ENCODE measurements at regions not wholly inside any gene's neighbourhood (a gene's known extent, or its start where the extent isn't known, plus 50 kb on each side); places are given as distances from the start of the nearest gene placed in this dataset.
"Not testable (repeated sequence)": the region's sequence is repeated elsewhere in the genome, so short reads cannot be mapped to it uniquely, and the experiment has no call there.

GRCh38 chr3:109995377-109995776, 658.0 kb upstream of the DPPA4 start:
- Mint-ChIP-seq H3K36me3 (no peaks in the 10 kb centered on the region), H3K27ac (no peak overlapping the region), H3K4me3 (no peak overlapping the region), H3K27me3 (no peaks in the 10 kb centered on the region), H3K4me1 (peaks cover 0 to 6% (median under 1%) of the 10 kb centered on the region in 4 donors), H3K9me3 (peaks cover 0 to 8% (median 0%) of the 10 kb centered on the region in 9 donors)
- ATAC-seq, result no peak
- POLR2A ChIA-PET, result no interaction called here
- no peak for DNase-seq

- POLR2A ChIA-PET, ATAC-seq, DNase-seq, H3K27me3 Mint-ChIP-seq, H3K27ac Mint-ChIP-seq, H3K36me3 Mint-ChIP-seq, H3K4me3 Mint-ChIP-seq, H3K9me3 Mint-ChIP-seq, H3K4me1 Mint-ChIP-seq: not testable (repeated sequence)
Observed at GRCh38 chr3:110001905-110002304, 664.6 kb upstream of the DPPA4 start.

GRCh38 chr3:110006913-110007312, 669.6 kb upstream of the DPPA4 start:
- ATAC-seq (no peak), DNase-seq (no peak)
- Mint-ChIP-seq H3K4me1 (peaks cover 0 to 1% (median 0%) of the 10 kb centered on the region in 4 donors), H3K4me3 (no peak overlapping the region), H3K27me3 (peaks cover 0 to 6% (median 0%) of the 10 kb centered on the region in 5 donors), H3K36me3 (peaks cover 0 to 2% (median 0%) of the 10 kb centered on the region in 3 donors), H3K27ac (no peak overlapping the region), H3K9me3 (peaks cover 0 to 10% (median 0%) of the 10 kb centered on the region in 9 donors)
- POLR2A ChIA-PET, result no interaction called here

GRCh38 chr3:110015231-110015963, 678.1 kb upstream of the DPPA4 start:
- H3K27me3 Mint-ChIP-seq, result peaks cover 0 to 2% (median 0%) of the 10 kb centered on the region in 5 donors
- H3K9me3 Mint-ChIP-seq, result peaks cover 0 to 13% (median 3%) of the 10 kb centered on the region in 9 donors
- no peak for DNase-seq
- H3K4me3 Mint-ChIP-seq, result no peak overlapping the region
- peak overlapping the region in 1 of 10 donors; percentile 14 for H3K27ac Mint-ChIP-seq
- H3K36me3 Mint-ChIP-seq, result no peaks in the 10 kb centered on the region
- peaks cover 2 to 10% (median 6%) of the 10 kb centered on the region in 4 donors for H3K4me1 Mint-ChIP-seq
- no peak for ATAC-seq
- POLR2A ChIA-PET, result no interaction called here

- H3K36me3 Mint-ChIP-seq, result no peaks in the 10 kb centered on the region
- peak overlapping the region in 1 of 10 donors; percentile 54 for H3K27ac Mint-ChIP-seq
- DNase-seq, result no peak
- H3K4me1 Mint-ChIP-seq, result peaks cover 2 to 10% (median 6%) of the 10 kb centered on the region in 4 donors
- H3K4me3 Mint-ChIP-seq, result peak overlapping the region in 7 of 10 donors; percentile 1 to 59 (median 30)
- POLR2A ChIA-PET, result no interaction called here
- ATAC-seq, result no peak
- H3K27me3 Mint-ChIP-seq, result peaks cover 0 to 3% (median 0%) of the 10 kb centered on the region in 5 donors
- peaks cover 0 to 11% (median 0%) of the 10 kb centered on the region in 9 donors for H3K9me3 Mint-ChIP-seq
Observed at GRCh38 chr3:110016235-110016815, 679.0 kb upstream of the DPPA4 start.

GRCh38 chr3:110017304-110017703, 680.0 kb upstream of the DPPA4 start:
- Mint-ChIP-seq H3K27ac (no peak overlapping the region), H3K36me3 (no peaks in the 10 kb centered on the region), H3K27me3 (peaks cover 0 to 3% (median 0%) of the 10 kb centered on the region in 5 donors), H3K9me3 (peaks cover 0 to 7% (median 0%) of the 10 kb centered on the region in 9 donors), H3K4me3 (no peak overlapping the region), H3K4me1 (peaks cover 2 to 10% (median 6%) of the 10 kb centered on the region in 4 donors)
- POLR2A ChIA-PET, result no interaction called here
- ATAC-seq, result no peak
- no peak for DNase-seq

- H3K9me3 Mint-ChIP-seq, result peaks cover 0 to 16% (median 2%) of the 10 kb centered on the region in 9 donors
Observed at GRCh38 chr3:110021659-110022058, 684.3 kb upstream of the DPPA4 start.

GRCh38 chr3:110023022-110023421, 685.7 kb upstream of the DPPA4 start:
- peaks cover 0 to 16% (median 2%) of the 10 kb centered on the region in 9 donors for H3K9me3 Mint-ChIP-seq
- H3K4me3 Mint-ChIP-seq, DNase-seq, H3K27ac Mint-ChIP-seq, POLR2A ChIA-PET, H3K4me1 Mint-ChIP-seq, ATAC-seq, H3K36me3 Mint-ChIP-seq, H3K27me3 Mint-ChIP-seq: not testable (repeated sequence)

More at GRCh38 chr3:110021659-110022058, 684.3 kb upstream of the DPPA4 start:
- ATAC-seq, result no peak
- Mint-ChIP-seq H3K36me3 (peaks cover 0 to 4% (median 0%) of the 10 kb centered on the region in 3 donors), H3K4me3 (no peak overlapping the region), H3K4me1 (peaks cover 0 to 1% (median 0%) of the 10 kb centered on the region in 4 donors), H3K27me3 (peaks cover 0 to 3% (median 0%) of the 10 kb centered on the region in 5 donors), H3K27ac (no peak overlapping the region)
- no peak for DNase-seq
- POLR2A ChIA-PET, result no interaction called here

GRCh38 chr3:110026421-110026820, 689.1 kb upstream of the DPPA4 start:
- no peak for ATAC-seq
- Mint-ChIP-seq H3K27ac (peak overlapping the region in 1 of 10 donors; percentile 0), H3K27me3 (no peaks in the 10 kb centered on the region), H3K4me1 (peaks cover 0 to 1% (median 0%) of the 10 kb centered on the region in 4 donors), H3K9me3 (peaks cover 0 to 13% (median 2%) of the 10 kb centered on the region in 9 donors), H3K4me3 (no peak overlapping the region), H3K36me3 (peaks cover 0 to 4% (median 0%) of the 10 kb centered on the region in 3 donors)
- POLR2A ChIA-PET, result no interaction called here
- no peak for DNase-seq

GRCh38 chr3:110027446-110028080, 690.2 kb upstream of the DPPA4 start:
- DNase-seq, result no peak
- H3K4me3 Mint-ChIP-seq, result no peak overlapping the region
- no peaks in the 10 kb centered on the region for H3K27me3 Mint-ChIP-seq
- H3K4me1 Mint-ChIP-seq, result peaks cover 0 to 1% (median 0%) of the 10 kb centered on the region in 4 donors
- H3K27ac Mint-ChIP-seq, result no peak overlapping the region
- ATAC-seq, result no peak
- peaks cover 0 to 13% (median 0%) of the 10 kb centered on the region in 9 donors for H3K9me3 Mint-ChIP-seq
- POLR2A ChIA-PET, result interaction anchor here (0.8 kb wide), 1 partner anchor 231 kb away, joined by 3 read pairs; no protein-coding TSS in a partner anchor
- H3K36me3 Mint-ChIP-seq, result peaks cover 0 to 4% (median 0%) of the 10 kb centered on the region in 3 donors

GRCh38 chr3:110031975-110032374, 694.6 kb upstream of the DPPA4 start:
- H3K27ac Mint-ChIP-seq, result no peak overlapping the region
- DNase-seq (no peak), ATAC-seq (no peak)
- no peaks in the 10 kb centered on the region for H3K4me1 Mint-ChIP-seq
- no peak overlapping the region for H3K4me3 Mint-ChIP-seq
- H3K36me3 Mint-ChIP-seq, result no peaks in the 10 kb centered on the region
- POLR2A ChIA-PET, result no interaction called here
- H3K27me3 Mint-ChIP-seq, result no peaks in the 10 kb centered on the region
- H3K9me3 Mint-ChIP-seq, result no peaks in the 10 kb centered on the region

- ATAC-seq (no peak), DNase-seq (no peak)
- Mint-ChIP-seq H3K9me3 (peaks cover 0 to 3% (median 0%) of the 10 kb centered on the region in 9 donors), H3K27me3 (no peaks in the 10 kb centered on the region), H3K36me3 (no peaks in the 10 kb centered on the region), H3K4me3 (no peak overlapping the region), H3K4me1 (no peaks in the 10 kb centered on the region), H3K27ac (no peak overlapping the region)
- POLR2A ChIA-PET, result no interaction called here
Observed at GRCh38 chr3:110059431-110059830, 722.1 kb upstream of the DPPA4 start.

- H3K4me1 Mint-ChIP-seq, result no peaks in the 10 kb centered on the region
- H3K4me3 Mint-ChIP-seq, result no peak overlapping the region
- no peaks in the 10 kb centered on the region for H3K36me3 Mint-ChIP-seq
- DNase-seq (no peak), ATAC-seq (no peak)
- POLR2A ChIA-PET, result no interaction called here
- no peak overlapping the region for H3K27ac Mint-ChIP-seq
- no peaks in the 10 kb centered on the region for H3K9me3 Mint-ChIP-seq
- H3K27me3 Mint-ChIP-seq, result no peaks in the 10 kb centered on the region
Observed at GRCh38 chr3:110062716-110063115, 725.4 kb upstream of the DPPA4 start.
